Vagina (tissue), 2 donors: ENCODE measurements at regions not wholly inside any gene's neighbourhood (a gene's known extent, or its start where the extent isn't known, plus 50 kb on each side); places are given as distances from the start of the nearest gene placed in this dataset.

Experiments used
- POLR2A ChIP-seq, 2 donors: fragments of 450-650 bp; IDR thresholded peaks; one replicate each; pipeline ENCODE4 v1.6.1; 2017; ENCODE audit warnings: antibody characterized with exemption in 2 of 2, mild to moderate bottlenecking in 2 of 2, moderate library complexity in 2 of 2
- POLR2AphosphoS5 ChIP-seq, 2 donors: sonication (generic); formaldehyde crosslinking; IDR thresholded peaks; one replicate each; pipeline ENCODE4 v1.9.0; 2017; ENCODE audit warnings: antibody characterized with exemption in 2 of 2, mild to moderate bottlenecking in 2 of 2, low read depth in 1 of 2; ENCODE audit not compliant: insufficient read depth in 1 of 2
- TF ChIP-seq, protein P1 (sequence below), 3 experiments: fragments of 450-650 bp in 2 of 3; fragments of 200-600 bp in 1 of 3; sonication (generic) in 1 of 3; IDR thresholded peaks; one replicate each; pipeline ENCODE4 v1.5.1; 2017 to 2019; ENCODE audit warnings: antibody characterized with exemption in 3 of 3, mild to moderate bottlenecking in 2 of 3, moderate library complexity in 2 of 3

DNA sequence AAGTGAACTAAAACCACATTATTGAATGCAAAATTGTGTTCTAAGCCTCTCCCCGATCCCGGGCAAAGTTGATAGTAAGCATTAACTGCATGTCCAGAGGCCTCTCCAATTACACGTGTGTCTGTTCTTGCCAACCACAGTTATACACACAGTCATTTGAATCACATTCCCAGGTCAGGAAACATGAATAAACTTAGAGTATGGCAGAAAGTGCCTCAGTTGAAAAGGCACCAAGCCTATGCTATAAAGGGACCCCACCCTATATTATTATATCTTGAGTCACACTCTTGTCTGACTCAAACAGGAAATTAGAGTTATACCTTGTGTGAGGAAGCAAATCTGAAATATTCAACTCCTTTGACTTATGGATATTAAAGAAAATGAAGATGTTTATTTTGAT, 128.3 kb upstream of the STXBP6 start:
- TF ChIP-seq POLR2A (IDR thresholded peaks at IDR 0.05) (no peak), POLR2AphosphoS5 (IDR thresholded peaks at IDR 0.05; ENCODE audit: insufficient read depth in 1 of 2, low read depth in 1 of 2) (no peak)
- TF ChIP-seq, protein P1, sequence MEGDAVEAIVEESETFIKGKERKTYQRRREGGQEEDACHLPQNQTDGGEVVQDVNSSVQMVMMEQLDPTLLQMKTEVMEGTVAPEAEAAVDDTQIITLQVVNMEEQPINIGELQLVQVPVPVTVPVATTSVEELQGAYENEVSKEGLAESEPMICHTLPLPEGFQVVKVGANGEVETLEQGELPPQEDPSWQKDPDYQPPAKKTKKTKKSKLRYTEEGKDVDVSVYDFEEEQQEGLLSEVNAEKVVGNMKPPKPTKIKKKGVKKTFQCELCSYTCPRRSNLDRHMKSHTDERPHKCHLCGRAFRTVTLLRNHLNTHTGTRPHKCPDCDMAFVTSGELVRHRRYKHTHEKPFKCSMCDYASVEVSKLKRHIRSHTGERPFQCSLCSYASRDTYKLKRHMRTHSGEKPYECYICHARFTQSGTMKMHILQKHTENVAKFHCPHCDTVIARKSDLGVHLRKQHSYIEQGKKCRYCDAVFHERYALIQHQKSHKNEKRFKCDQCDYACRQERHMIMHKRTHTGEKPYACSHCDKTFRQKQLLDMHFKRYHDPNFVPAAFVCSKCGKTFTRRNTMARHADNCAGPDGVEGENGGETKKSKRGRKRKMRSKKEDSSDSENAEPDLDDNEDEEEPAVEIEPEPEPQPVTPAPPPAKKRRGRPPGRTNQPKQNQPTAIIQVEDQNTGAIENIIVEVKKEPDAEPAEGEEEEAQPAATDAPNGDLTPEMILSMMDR (IDR thresholded peaks at IDR 0.05): no peak
